NCI-H748 treated with DMSO at 0.1 percent for 48 hours (cell line): ENCODE measurements at regions not wholly inside any gene's neighbourhood (a gene's known extent, or its start where the extent isn't known, plus 50 kb on each side); places are given as distances from the start of the nearest gene placed in this dataset.

Source experiments
- DNase-seq: peaks from one replicate; lab custom pipeline; 2025; lab: John Stamatoyannopoulos, UW

- DNase-seq = no peak
These were observed 322.3 kb downstream of the GBE1 start for GRCh38 chr3:81439108-81439507.

- DNase-seq = no peak
These were observed 323.8 kb downstream of the GBE1 start for GRCh38 chr3:81437683-81438082.

- no peak for DNase-seq
These were observed 325.3 kb downstream of the GBE1 start for GRCh38 chr3:81436182-81436581.

GRCh38 chr3:81435050-81435449 is 326.4 kb downstream of the GBE1 start:
- DNase-seq = no peak

GRCh38 chr3:81434161-81434560 is 327.3 kb downstream of the GBE1 start:
- no peak for DNase-seq

GRCh38 chr3:81433675-81434074 is 327.8 kb downstream of the GBE1 start:
- no peak for DNase-seq

GRCh38 chr3:81432456-81432855 is 329.0 kb downstream of the GBE1 start:
- no peak for DNase-seq

GRCh38 chr3:81426826-81427577 is 334.4 kb downstream of the GBE1 start:
- DNase-seq = no peak

GRCh38 chr3:81425198-81425868 is 336.1 kb downstream of the GBE1 start:
- DNase-seq = no peak

GRCh38 chr3:81419228-81419627 is 342.2 kb downstream of the GBE1 start:
- peak; percentile 18 for DNase-seq

- no peak for DNase-seq
These were observed 344.6 kb downstream of the GBE1 start for GRCh38 chr3:81416812-81417211.

GRCh38 chr3:81406318-81406717 is 355.1 kb downstream of the GBE1 start:
- DNase-seq = peak; percentile 21

- no peak for DNase-seq
These were observed 365.5 kb downstream of the GBE1 start for GRCh38 chr3:81395739-81396513.

GRCh38 chr3:81394651-81395524 is 366.6 kb downstream of the GBE1 start:
- no peak for DNase-seq

- no peak for DNase-seq
These were observed 368.2 kb downstream of the GBE1 start for GRCh38 chr3:81393251-81393650.

GRCh38 chr3:81390796-81391195 is 370.6 kb downstream of the GBE1 start:
- no peak for DNase-seq

GRCh38 chr3:81388191-81388590 is 373.3 kb downstream of the GBE1 start:
- DNase-seq = no peak

- no peak for DNase-seq
These were observed 379.0 kb downstream of the GBE1 start for GRCh38 chr3:81382470-81382869.

GRCh38 chr3:81380234-81380633 is 381.2 kb downstream of the GBE1 start:
- DNase-seq = no peak

GRCh38 chr3:81378552-81379293 is 382.7 kb downstream of the GBE1 start:
- DNase-seq = no peak

GRCh38 chr3:81375921-81376320 is 385.5 kb downstream of the GBE1 start:
- no peak for DNase-seq
